Erythroblast (primary cell): ENCODE measurements at regions not wholly inside any gene's neighbourhood (a gene's known extent, or its start where the extent isn't known, plus 50 kb on each side); places are given as distances from the start of the nearest gene placed in this dataset.

ENCODE experiments used
- GATA1 ChIP-seq: IDR thresholded peaks from 2 replicates; pipeline ENCODE4 v1.6.1; 2011; ENCODE audit warnings: low read depth, mild to moderate bottlenecking, control low read depth, low read length, moderate library complexity
- POLR2A ChIP-seq: IDR thresholded peaks from 2 replicates; pipeline ENCODE4 v1.6.1; 2011; ENCODE audit warnings: mild to moderate bottlenecking, low read length

- TF ChIP-seq POLR2A (no peak), GATA1 (no peak)
These were observed 791.9 kb downstream of the TRIB2 start for GRCh38 chr2:13508671-13509070.
